DOHH2 (cell line): ENCODE measurements at regions not wholly inside any gene's neighbourhood (a gene's known extent, or its start where the extent isn't known, plus 50 kb on each side); places are given as distances from the start of the nearest gene placed in this dataset.

Experiments
- EZH2phosphoT487 ChIP-seq: fragments of 200-600 bp; sonication (generic); IDR thresholded peaks from 2 replicates; pipeline ENCODE4 v1.6.1; 2017; ENCODE audit warnings: borderline replicate concordance, mild to moderate bottlenecking, antibody characterized with exemption, low read length, moderate library complexity, mixed read lengths
- TF ChIP-seq, protein P1 (sequence below): fragments of 200-600 bp; sonication (generic); IDR thresholded peaks from one replicate; pipeline ENCODE4 v1.5.1; 2014; ENCODE audit warnings: antibody characterized with exemption, mild to moderate bottlenecking, low read depth, low read length; ENCODE audit not compliant: poor library complexity, severe bottlenecking

DNA sequence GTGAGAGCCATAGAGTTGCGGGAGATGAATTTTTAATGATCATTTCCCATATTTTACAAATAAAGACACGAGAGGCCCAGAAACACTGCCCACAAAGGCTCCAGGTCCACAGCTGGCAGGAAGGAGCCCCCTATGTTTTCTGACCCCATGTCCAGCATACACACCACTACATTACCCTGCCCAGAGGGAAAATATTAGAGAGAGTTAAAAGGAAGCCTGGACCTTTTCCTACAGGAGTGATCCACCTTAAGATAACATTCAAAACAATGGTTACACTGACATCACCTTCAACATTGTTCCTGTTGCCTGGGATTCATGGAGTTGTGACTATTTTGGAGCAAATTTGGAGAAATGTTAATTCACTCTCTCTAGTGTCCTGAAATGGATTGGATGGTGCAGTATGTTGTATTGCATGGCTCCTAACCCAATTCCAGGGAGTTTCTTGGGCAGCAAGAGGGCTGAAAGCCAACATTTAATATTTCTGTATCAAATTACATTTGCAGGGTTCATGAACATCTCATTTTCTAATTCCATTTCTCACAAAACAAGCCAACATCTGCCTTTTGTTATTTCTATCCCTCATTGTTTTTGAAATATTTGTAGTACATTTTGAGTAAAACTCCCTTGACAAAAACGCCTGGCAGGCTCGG is 172.5 kb downstream of the DLEU7 start:
- TF ChIP-seq, protein P1, sequence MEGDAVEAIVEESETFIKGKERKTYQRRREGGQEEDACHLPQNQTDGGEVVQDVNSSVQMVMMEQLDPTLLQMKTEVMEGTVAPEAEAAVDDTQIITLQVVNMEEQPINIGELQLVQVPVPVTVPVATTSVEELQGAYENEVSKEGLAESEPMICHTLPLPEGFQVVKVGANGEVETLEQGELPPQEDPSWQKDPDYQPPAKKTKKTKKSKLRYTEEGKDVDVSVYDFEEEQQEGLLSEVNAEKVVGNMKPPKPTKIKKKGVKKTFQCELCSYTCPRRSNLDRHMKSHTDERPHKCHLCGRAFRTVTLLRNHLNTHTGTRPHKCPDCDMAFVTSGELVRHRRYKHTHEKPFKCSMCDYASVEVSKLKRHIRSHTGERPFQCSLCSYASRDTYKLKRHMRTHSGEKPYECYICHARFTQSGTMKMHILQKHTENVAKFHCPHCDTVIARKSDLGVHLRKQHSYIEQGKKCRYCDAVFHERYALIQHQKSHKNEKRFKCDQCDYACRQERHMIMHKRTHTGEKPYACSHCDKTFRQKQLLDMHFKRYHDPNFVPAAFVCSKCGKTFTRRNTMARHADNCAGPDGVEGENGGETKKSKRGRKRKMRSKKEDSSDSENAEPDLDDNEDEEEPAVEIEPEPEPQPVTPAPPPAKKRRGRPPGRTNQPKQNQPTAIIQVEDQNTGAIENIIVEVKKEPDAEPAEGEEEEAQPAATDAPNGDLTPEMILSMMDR = no peak
- TF ChIP-seq EZH2phosphoT487 = no peak
